GM19240 (cell line): ENCODE measurements at regions not wholly inside any gene's neighbourhood (a gene's known extent, or its start where the extent isn't known, plus 50 kb on each side); places are given as distances from the start of the nearest gene placed in this dataset.
"Not testable (repeated sequence)": the region's sequence is repeated elsewhere in the genome, so short reads cannot be mapped to it uniquely, and the experiment has no call there.

ENCODE experiments used
- DNase-seq: peaks from one replicate; pipeline ENCODE4 v3.0.0; 2011; ENCODE audit warnings: low spot score; ENCODE audit not compliant: insufficient read length

DNA sequence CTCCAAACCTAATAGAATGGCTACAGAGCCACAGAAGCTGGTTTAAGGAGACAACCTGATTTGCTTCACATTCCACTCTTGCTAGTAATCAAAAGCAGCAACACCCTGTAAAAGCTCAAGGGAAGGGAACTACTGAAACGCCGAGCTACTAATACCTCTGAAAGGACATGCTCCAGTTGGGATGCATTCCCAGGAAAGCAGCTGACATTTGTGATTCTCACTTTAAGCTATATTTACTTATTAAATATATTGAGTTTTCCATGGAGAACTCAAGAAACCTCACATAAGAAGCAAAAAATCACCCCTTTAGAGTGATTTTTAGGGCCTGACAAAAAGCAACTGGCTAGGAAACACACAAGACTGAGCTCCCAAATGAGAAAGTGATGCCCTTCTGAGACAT lies 1073.0 kb upstream of the FLRT2 start:
- no peak for DNase-seq

DNA sequence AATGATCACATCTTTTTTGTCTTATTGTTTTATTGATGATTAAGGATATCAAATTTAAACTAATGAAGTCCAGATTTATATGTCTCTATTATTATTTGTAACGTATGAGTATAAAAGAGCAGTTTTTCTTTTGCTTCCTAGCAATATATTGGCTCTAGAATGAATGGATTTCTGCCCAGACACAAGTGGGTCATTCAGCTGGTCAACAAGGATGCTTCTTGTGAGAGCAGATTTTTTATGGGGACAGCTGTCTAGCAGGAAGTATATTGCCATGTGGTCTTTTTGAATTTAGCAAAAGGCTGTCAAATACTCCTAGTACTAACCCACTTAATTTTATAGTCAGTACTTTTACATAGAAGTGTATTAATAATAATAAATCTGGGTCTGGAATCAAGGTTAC lies 1071.1 kb upstream of the FLRT2 start:
- DNase-seq, result no peak

DNA sequence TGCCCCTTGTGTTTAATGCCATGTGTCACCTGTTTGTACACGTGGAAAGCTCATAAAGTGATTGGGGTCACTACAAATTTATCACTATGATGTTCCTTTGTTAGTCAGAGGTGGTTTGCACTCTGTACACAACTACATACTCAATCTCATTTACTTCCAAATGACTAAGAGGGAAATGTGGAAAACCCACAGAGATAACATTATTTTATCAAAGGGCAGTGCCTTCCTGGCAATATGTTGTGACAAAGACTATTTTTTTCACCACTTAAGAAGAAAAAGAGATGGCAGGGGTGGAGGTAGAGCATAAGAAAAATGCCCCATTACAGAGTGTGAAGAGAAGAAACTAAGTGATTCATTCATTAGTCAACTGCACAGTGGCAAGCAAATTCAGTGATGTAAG lies 1064.1 kb upstream of the FLRT2 start:
- no peak for DNase-seq

GRCh38 chr14:84468153-84468552 lies 1061.8 kb upstream of the FLRT2 start:
- DNase-seq, result no peak

GRCh38 chr14:84477996-84478395 lies 1051.9 kb upstream of the FLRT2 start:
- DNase-seq, result no peak

- no peak for DNase-seq
Observed at GRCh38 chr14:84482256-84483071, 1047.5 kb upstream of the FLRT2 start.

DNA sequence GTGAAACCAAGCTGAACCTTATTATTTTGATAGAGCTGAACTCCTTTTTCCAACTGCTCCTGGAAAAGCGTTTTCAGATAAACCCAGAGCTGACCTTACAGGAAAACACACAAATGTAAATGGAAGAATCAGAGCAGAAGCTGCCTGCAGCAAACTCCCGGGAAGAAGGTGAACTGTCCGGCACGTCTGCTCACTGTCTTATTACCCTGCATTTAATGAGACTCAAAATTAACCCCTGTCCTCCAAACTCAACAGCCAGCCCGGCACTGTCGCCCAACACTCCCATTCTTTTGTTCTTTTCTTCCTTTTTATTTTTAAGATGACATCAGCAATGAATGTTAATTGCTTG lies 1046.9 kb upstream of the FLRT2 start:
- no peak for DNase-seq

- not testable (repeated sequence) for DNase-seq
Observed at GRCh38 chr14:84484243-84484642, 1045.7 kb upstream of the FLRT2 start.

DNA sequence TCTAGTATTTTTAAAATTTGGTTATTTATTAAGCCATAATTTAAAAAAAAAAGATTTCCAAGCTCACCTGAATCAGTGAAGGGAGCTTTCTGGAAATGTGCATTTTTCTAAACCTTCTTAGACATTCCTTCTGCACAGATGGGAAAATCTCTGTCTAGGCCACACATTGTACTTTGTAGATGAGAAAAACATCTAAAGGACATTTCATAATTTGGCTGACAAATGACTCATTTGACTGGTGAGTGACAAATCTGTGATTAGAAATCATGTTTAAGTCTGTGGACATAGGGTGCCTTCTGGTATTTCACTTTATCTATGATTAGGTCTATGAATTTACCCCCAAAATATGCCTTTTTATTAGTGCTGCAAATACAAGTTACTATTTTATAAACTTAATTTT lies 1044.9 kb upstream of the FLRT2 start:
- no peak for DNase-seq

DNA sequence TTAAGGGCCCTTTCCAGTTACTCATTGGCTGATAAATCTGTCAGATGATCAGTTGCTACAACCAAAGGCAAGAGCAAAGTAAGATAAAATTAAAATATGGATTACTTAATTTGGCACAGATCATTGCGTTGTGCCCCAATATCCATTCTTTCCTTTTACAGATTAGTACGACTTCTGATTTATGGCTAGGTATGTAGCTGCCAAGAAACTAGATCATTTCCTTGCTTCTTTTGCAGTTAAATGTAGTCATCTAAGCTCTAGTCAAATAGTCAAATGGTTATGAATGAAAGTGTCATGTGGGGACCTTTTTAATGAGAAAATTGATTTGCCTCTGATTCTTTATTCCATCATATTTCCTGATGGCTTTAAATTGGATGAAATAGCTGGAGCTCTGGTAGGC lies 1039.9 kb upstream of the FLRT2 start:
- DNase-seq, result no peak

DNA sequence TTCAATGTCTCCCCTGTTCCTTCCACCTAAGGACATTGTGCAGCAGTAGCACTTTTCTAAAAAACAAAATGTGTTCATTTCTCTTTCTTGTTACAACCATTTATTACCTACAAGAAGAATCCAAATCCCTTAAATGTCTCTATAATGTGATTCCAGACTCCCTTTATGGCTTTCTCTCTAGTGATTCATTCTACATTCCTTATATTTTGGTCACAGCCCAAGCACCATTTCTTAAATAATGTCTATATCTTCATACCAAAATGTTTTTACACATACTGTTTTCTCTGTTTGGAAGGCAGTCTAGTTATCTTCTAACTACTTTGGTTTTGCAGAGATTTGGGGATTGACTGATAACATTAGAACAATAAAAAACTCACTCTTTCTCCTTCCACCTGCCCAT lies 1037.3 kb upstream of the FLRT2 start:
- DNase-seq, result no peak

GRCh38 chr14:84493779-84494178 lies 1036.2 kb upstream of the FLRT2 start:
- DNase-seq, result no peak

GRCh38 chr14:84496677-84497076 lies 1033.3 kb upstream of the FLRT2 start:
- no peak for DNase-seq

DNA sequence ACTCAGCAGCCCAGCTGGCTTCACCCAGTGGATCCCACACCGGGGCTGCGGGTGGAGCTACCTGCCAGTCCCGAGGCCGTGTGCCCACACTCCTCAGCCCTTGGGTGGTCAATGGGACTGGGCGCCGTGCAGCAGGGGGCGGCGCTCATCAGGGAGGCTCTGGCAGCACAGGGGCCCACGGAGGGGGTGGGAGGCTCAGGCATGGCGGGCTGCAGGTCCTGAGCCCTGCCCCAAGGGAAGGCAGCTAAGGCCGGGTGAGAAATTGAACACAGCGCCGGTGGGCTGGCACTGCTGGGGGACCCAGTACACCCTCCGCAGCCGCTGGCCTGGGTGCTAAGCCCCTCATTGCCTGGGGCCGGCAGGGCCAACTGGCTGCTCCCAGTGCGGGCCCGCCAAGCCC lies 1017.1 kb upstream of the FLRT2 start:
- not testable (repeated sequence) for DNase-seq

DNA sequence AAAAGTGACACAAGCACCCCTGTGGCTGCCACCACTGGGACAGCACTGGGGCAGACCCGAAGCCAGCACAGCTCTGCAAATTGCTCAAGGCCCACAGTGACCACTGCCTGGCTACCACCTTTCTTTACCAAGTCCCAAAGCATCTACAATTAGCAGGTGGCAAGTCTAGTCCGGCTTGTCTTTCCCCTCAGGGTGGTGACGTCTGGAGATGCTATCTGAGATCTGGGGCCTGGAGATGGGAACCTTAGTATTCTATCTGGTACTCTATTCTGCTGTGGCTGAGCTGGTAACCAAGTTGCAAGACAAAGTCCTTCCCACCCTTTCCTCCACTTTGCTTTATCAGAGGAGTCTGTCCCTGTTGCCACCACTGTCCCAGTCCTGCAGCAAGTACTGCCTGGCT lies 1010.1 kb upstream of the FLRT2 start:
- DNase-seq, result no peak

DNA sequence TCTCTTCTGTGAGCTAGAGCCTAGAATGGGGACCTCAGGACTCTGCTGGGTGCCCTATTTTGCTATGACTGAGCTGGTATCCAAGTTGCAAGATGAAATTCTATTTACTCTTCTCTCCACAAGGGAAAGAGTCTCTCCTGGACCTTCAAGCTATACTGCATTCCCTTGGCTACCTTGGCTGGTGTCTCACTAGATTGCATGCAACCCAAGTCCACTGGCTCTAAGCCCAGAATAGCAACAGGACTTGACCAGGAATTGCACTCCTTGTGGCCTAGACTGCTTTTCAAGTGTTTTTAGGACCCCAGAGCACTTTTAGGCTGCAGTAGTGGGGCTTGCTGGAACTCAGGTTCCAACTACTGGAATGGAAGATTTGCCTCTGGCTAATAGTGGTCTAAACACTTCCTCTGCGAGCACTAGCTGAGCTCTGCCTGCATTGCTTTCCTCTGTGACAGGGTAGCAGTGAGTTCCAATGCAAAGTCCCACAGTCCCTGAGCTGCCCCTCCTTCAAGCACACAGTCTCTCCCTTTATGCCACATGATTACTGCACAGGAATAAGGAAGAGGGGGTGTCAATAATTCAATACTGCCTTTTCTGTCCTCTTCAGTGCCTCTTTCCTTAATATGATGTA lies 1009.1 kb upstream of the FLRT2 start:
- DNase-seq, result no peak

GRCh38 chr14:84523746-84524145 lies 1006.2 kb upstream of the FLRT2 start:
- no peak for DNase-seq

DNA sequence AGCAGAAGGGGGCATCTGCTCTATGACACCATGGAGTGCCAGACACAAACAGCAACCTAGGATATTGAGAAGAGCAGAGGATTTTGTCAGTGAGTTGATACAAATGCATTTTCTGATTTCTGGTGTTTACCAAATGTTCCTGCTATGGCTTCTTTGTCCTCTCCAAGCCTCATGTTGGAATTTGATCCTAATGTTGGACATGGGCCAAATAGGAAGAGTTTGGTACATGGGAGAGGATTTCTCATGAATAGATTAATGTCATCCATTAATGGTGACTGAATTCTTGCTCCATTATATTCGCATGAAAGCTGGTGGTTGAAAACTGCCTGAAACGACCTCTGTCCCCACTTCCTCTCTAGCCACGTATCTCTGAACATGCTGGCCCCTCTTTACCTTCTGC lies 1002.2 kb upstream of the FLRT2 start:
- no peak for DNase-seq

DNA sequence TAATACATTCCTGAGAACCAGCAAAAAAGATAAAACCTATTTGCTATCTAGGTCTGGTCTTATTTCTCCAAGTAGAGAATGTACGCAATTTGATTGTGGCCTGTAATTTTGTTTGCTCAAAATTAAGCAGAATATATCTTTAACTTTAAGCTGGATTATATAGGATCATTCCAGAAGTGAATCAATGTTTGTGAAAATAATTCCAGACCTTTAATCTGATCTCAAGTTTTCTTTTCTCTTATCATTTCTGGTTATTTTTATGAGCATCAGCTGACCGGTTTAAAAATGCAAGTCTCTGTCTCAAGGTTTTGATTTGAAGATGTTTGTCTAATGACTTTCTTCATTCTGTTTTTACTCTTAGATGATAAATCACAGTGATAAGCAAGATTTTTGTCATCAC lies 997.9 kb upstream of the FLRT2 start:
- no peak for DNase-seq

DNA sequence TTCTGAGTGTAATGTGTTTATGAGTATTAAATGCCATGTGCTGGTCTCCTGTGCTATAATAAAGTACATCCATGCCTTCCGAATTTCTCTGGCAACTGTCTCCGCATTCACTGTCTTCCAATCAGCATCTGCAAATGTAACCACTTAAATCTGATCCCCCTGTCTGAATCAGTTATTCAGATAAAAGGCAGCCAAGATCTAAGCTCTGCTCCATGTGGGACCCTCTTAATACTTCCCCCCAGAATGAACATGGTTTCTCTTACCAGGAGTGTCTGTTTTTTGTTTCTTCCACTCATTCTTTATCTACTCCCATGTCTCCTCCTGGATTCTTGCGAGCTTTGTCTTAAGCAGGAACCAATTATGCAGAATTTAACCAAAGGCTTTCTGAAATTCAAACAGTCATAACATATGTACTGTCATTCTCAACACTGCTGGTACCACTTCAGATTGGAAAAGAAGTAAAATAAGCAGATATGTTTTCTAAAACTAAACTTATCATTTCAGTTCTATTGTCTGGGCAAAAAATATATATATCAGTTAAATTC lies 996.7 kb upstream of the FLRT2 start:
- DNase-seq, result no peak

- DNase-seq, result no peak
Observed at GRCh38 chr14:84533791-84534190, 996.2 kb upstream of the FLRT2 start.

- no peak for DNase-seq
Observed at GRCh38 chr14:84535484-84535883, 994.5 kb upstream of the FLRT2 start.

DNA sequence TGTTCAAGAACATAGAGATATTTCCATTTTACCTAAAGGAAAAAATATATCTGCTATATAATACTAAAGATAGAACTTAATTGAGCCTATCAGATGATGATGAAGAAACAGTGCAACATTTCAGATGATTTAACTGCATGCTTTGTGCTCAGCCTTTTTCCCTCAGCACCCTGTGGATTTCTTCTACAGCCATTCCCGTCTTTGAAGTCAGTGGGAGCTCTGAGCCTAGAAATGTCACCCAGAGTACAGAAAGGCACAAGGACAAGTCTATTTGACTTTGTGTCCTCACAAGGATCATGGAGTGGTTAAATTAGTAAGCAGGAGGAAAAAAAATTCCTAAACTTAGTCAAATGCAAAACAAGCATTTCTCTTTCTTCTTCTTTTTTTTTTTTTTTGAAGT lies 994.0 kb upstream of the FLRT2 start:
- DNase-seq, result no peak
